HG03469 (cell line): ENCODE measurements at regions not wholly inside any gene's neighbourhood (a gene's known extent, or its start where the extent isn't known, plus 50 kb on each side); places are given as distances from the start of the nearest gene placed in this dataset.

Experiments
- ATAC-seq: cut with Tn5 transposase; IDR thresholded peaks from one replicate; pipeline ENCODE4 v1.9.1; 2021; ENCODE audit warnings: mild to moderate bottlenecking, moderate library complexity, moderate number of reproducible peaks; ENCODE audit not compliant: unreplicated experiment

DNA sequence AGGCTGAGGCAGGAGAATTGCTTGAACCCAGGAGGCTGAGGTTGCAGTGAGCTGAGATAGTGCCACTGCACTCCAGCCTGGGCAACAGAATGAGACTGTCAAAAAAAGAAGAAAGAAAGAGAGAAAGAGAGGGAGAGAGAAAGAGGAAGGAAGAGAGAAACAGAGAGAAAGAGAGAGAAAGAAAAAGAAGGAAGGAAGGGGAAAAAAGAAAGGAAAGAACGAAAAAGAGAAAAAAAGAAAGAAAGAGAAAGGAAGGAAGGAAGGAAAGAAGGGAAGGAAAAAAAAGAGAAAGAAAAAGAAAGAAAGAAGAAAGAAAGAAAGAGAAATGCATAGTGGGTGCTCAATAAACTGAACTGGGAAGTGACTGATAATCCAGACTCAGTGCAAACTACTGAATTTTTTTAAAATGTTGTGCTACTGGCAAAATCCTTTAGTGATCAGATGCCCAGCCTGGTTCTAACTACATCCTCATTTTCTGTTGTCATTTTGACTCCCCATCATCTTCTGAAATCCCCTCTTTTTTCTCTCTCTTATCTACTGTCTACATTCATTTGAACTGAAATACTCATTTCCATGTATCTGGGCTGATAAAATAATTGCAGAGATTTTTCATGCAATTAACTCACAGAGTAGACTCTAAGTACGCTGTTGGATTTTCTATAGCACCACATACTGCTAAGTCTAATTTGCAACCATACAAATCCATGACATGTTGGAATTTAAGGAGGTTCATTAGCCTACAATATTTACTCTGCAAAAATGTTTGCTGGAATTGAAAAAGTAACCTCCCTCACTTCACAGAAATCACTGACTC is 85.3 kb upstream of the HIVEP1 start:
- ATAC-seq: no peak

DNA sequence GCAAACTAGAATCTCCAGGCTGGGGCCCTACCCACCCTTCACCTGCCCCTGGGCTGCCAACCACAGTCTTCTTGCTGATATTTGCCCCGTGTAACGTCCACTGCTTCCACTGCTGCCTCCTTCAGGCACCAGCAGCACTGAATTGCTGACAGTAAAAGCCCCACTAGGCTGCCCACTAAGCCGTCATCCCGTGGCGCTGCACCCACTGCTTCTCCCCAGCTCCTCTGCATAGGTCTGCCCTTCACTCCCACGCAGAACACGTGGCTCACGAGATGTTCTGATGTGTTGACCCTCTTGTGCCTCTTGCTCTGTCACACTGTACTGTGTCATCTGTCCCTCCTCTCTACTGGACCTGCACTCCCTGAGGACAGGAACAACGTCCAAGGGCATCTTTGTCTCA is 86.3 kb upstream of the HIVEP1 start:
- ATAC-seq: no peak

DNA sequence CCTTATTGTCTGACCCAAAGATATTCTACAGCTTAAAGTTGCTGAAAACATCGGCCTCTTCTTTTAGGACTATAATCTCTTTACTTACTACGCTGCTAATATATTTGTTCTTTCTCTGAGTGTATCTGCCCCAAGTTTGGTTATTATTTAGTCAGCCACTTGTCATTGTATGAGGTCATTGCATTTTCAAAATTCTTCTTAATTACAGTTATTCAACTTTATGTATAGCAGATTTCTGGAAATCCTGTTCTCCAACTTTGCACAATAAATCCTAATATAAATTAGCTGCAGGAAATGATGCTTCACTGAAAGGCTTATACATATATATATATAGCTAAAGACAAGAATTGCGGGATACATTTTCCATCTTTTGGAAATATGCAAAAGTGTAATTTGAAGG is 88.5 kb upstream of the HIVEP1 start:
- ATAC-seq: no peak

- ATAC-seq: no peak
Observed at GRCh38 chr6:11922901-11923300, 89.2 kb upstream of the HIVEP1 start.

- ATAC-seq: no peak
Observed at GRCh38 chr6:11921751-11922150, 90.4 kb upstream of the HIVEP1 start.

GRCh38 chr6:11921017-11921438 is 91.1 kb upstream of the HIVEP1 start:
- ATAC-seq: no peak

GRCh38 chr6:11920566-11920965 is 91.5 kb upstream of the HIVEP1 start:
- no peak for ATAC-seq

DNA sequence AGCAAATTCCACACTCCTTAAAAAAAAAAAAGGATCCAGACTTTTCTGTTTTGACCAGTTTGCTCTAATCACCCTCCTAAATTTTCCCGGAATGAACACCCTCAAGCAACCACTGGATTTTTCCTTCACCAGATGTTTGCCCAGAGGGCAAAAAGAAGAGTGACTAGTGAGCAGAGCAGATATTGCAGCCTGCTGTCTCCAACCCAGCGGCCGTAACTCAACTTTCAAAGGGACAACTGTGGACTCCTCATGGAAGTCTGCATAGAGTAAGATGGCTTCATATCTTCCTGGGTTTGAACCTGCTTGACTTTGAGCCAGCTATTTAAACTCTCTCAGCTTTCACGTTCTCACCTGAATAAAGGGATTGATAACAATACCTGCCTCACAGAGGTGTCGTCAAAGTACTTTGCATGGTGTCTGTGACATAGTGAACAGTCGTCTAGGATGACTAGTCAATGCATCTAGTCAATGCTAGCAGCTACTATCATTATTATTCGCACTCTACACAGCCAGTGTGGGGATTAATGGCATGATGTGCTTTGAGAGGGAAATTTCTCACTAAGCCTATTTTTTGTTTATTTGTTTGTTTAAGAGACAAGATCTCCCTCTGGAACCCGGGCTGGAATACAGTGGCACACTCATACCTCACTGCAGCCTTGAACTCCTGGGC is 92.2 kb upstream of the HIVEP1 start:
- no peak for ATAC-seq

GRCh38 chr6:11918739-11919605 is 93.1 kb upstream of the HIVEP1 start:
- no peak for ATAC-seq

DNA sequence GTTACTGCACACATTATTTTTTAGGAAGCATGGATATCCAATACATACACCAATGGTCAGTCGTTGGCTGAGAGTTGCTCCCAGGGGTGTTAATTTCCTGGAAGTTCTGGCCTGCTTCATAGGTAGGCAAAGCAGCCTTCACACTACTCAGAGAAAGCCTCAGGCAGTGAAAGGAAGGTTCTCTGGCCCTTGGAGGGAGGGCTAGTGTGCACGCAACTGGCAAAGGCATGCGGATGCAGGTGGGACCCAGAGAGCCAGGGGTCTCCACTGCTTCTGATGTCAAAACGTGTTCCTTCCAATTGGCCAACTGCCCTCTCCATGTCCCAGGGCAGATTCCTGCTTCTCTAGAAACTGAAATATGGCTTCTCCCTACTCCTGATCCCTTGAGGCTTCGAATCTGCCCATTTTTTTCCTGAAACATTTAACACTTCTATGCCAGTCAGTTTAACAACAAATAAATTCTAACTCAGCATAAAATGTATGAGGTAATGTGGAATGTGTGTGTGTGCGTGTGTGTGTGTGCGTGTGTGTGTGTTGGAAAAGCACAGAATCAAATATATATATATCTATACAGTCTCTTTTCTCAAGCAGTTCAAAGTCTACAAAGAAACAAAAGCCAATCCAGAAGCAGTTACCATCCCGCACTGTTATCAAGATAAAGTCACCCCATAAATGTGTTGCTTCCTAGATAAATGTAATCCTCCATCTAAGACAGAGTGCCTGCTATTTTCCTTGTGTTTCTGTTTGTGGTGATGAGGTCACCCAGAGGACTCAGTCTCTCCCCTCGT is 94.0 kb upstream of the HIVEP1 start:
- no peak for ATAC-seq

GRCh38 chr6:11912420-11912819 is 99.7 kb upstream of the HIVEP1 start:
- ATAC-seq: no peak

GRCh38 chr6:11911538-11911937 is 100.6 kb upstream of the HIVEP1 start:
- ATAC-seq: no peak

- ATAC-seq: no peak
Observed at GRCh38 chr6:11909696-11910132, 102.4 kb upstream of the HIVEP1 start.

DNA sequence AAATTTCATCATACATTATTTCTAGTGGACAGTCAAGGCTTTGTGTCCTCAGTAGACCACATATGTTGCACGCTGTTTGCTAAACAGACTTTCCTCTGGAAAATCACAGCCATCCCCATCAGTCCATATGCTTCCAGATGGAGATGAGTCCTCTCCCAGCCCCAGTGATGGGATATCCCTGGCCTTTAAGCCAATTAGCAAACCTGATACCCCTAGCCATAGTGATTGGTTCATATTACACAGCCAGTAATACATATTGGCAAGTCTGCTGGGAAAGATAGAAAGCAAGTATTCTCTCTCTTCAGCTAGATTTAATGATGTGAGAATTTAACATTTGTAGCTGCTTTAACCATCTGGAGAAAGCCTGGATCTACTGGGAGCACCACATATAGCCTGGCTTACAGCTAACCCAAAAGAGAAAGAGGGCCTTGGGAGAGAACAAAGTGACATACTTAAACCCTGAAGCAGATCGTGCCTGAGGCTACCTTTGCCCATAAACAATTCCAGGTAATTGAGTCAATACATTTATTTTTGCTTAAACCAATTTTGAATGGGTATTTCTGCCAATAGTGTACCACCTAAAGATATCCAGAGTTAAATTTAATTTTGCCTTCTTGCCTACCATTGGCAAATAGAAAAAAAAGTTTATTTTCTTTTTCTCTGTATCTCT is 103.5 kb upstream of the HIVEP1 start:
- no peak for ATAC-seq

DNA sequence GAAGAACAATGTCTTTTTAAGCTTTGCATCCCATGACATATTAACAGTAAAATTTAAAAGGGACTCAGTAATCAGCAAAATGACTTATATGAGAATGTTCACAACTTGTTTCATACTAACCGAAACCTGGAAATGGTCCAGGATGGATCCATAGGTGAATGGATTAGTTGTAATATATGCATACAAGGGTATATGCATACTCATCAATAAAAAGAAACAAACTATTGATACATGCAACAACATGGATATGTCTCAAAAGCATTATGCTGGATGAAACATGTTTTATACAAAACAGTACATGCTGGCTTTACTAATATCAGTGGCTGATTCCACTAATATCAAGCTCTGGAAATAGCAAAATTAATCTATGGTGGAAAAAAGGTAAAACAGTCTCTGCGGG is 108.5 kb upstream of the HIVEP1 start:
- ATAC-seq: no peak

DNA sequence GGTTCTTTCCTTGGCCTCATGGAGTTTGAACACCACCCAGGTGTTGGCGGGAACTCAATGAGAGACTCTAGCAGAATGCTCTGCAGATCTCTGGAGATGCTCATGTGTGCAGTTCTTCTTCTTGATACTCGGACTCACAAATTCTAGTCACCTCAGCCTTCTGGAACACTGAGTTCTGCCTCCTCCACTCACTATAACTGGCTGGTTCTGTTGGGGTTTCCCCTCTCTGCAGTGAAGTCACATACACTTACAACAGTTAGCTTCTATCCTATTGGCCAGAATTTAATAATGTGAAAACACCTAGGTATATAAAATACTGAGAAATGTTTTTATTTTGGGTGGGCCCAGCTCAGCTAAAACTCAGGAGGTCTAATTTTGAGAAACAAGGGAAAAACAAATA is 109.6 kb upstream of the HIVEP1 start:
- ATAC-seq: no peak

- no peak for ATAC-seq
Observed at GRCh38 chr6:11900662-11901598, 111.2 kb upstream of the HIVEP1 start.

GRCh38 chr6:11899645-11900044 is 112.5 kb upstream of the HIVEP1 start:
- no peak for ATAC-seq

DNA sequence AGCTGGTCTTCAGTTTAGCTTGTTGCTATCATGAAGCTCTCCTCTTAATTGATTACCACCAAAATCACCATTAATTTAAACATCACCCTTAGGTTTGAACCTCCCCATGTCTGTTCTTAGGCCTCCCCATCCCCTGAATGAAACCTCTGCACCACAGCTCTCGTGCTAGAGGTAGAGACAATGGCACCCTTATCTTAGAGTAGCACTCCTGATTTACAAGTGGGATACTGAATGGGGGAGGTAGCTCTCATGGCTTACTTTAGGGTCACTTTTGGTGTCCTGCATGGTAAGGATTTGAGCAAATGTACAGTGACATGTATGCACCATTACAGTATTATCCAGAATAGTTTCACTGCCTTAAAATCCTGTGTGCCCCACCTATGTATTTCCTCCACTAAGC is 115.6 kb upstream of the ADTRP start:
- ATAC-seq: no peak
